ENCODE measurements at regions not wholly inside any gene's neighbourhood (a gene's known extent, or its start where the extent isn't known, plus 50 kb on each side); places are given as distances from the start of the nearest gene placed in this dataset.

DNA sequence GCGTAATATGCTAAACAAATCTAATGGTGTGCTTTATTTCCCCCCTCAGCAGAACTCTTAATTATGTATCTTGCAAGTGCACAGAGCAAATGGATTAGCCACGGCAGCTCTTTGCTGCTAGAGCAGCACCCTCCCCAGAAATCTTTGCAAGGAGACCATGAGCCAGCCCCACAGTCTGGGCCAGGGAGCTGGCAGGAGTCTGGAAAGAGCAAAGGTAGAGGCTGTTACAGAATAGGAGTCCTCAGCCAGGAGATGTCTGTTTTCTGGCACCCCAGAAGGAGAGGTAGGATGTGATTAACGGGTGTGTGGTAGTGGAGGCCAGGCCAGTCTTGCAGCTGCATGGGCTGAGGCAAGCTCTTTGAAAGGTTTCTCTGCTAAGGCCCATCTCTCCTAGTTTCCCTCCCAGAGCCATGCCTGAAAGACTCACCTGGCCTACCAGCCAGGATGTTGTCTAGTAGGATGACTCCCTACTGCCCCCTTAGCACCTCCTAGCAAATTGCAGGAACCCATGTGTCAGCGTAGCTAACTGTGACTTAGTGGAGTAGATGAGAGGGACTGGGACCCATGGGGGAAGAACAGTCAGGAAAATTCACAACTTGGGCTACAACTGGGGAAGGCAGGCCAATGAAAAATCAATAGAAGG is 557.2 kb downstream of the BUD13 start:
- no peak overlapping the region for H3K27ac ChIP-seq
- no peaks in the 10 kb centered on the region for H3K9me3 ChIP-seq
- H3K27me3 ChIP-seq, result no peaks in the 10 kb centered on the region
- TF ChIP-seq, protein P1, sequence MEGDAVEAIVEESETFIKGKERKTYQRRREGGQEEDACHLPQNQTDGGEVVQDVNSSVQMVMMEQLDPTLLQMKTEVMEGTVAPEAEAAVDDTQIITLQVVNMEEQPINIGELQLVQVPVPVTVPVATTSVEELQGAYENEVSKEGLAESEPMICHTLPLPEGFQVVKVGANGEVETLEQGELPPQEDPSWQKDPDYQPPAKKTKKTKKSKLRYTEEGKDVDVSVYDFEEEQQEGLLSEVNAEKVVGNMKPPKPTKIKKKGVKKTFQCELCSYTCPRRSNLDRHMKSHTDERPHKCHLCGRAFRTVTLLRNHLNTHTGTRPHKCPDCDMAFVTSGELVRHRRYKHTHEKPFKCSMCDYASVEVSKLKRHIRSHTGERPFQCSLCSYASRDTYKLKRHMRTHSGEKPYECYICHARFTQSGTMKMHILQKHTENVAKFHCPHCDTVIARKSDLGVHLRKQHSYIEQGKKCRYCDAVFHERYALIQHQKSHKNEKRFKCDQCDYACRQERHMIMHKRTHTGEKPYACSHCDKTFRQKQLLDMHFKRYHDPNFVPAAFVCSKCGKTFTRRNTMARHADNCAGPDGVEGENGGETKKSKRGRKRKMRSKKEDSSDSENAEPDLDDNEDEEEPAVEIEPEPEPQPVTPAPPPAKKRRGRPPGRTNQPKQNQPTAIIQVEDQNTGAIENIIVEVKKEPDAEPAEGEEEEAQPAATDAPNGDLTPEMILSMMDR (IDR thresholded peaks at IDR 0.05), result no peak
- no peak for TF ChIP-seq POLR2A (IDR thresholded peaks at IDR 0.05)
- intact Hi-C loops (cut with DNase I; ENCODE audit: low total_unique reads), result no loop called here
- H3K4me1 ChIP-seq, result no peaks in the 10 kb centered on the region
- no peak overlapping the region for H3K4me3 ChIP-seq
- no peaks in the 10 kb centered on the region for H3K36me3 ChIP-seq (ENCODE audit: low read depth, missing control alignments)
- WGBS, 2 donors, result 90 to 91% methylated on average over 4 of the region's 4 CpGs
- DNase-seq, result no peak

DNA sequence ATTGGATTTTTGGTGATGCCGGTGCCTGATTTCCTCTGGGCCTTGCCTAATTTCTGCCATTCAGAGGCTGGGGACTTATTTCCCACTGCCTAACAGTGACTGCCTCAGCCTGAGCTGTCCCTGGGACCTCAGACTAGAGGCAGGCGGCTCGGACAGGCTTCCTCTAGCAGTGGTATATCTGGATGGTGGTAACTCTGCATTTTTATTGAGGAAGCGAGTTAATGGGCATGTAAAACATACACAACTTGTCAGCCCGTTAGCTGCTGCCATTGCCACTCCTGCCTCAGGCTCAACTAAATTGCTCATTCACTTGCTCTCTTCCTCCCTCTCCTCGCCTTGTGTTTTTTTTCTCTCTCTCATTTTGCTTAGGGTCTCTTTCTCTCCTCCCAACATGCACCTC is 561.6 kb downstream of the BUD13 start:
- intact Hi-C loops (cut with DNase I; ENCODE audit: low total_unique reads), result no loop called here
- 87 to 90% methylated on average over 6 of the region's 6 CpGs for WGBS, 2 donors
- Histone ChIP-seq H3K4me1 (no peaks in the 10 kb centered on the region), H3K4me3 (no peak overlapping the region), H3K27me3 (no peaks in the 10 kb centered on the region), H3K9me3 (no peaks in the 10 kb centered on the region), H3K36me3 (ENCODE audit: low read depth, missing control alignments) (no peaks in the 10 kb centered on the region), H3K27ac (no peak overlapping the region)
- TF ChIP-seq, protein P1 (IDR thresholded peaks at IDR 0.05), result no peak
- TF ChIP-seq POLR2A (IDR thresholded peaks at IDR 0.05), result no peak
- DNase-seq, result no peak

DNA sequence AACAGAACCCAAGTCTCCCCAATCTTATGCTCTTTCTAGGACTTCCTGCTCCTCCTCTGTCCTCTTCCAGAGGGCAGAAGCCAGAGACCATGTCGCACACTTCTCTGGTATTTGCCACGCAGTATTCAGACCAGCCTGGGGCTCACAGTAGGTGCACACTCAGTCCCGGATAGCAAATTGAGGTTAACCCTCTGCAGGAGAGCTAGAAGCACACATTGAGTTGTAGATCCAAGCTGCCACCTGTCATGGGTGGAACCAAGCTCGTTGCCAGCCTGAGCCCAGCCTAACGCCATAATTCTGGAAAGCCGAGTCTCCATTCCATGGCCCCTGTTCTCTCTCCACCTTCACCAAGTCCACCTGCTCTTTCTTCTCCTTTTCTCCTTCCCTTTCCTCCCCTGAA is 562.1 kb downstream of the BUD13 start:
- TF ChIP-seq POLR2A (IDR thresholded peaks at IDR 0.05), result no peak
- TF ChIP-seq, protein P1 (IDR thresholded peaks at IDR 0.05), result no peak
- Histone ChIP-seq H3K27me3 (no peaks in the 10 kb centered on the region), H3K27ac (no peak overlapping the region), H3K4me1 (no peaks in the 10 kb centered on the region), H3K36me3 (ENCODE audit: low read depth, missing control alignments) (no peaks in the 10 kb centered on the region), H3K9me3 (no peaks in the 10 kb centered on the region), H3K4me3 (no peak overlapping the region)
- WGBS, 2 donors, result 87 to 93% methylated on average over 6 of the region's 6 CpGs
- intact Hi-C loops (cut with DNase I; ENCODE audit: low total_unique reads), result no loop called here
- no peak for DNase-seq

DNA sequence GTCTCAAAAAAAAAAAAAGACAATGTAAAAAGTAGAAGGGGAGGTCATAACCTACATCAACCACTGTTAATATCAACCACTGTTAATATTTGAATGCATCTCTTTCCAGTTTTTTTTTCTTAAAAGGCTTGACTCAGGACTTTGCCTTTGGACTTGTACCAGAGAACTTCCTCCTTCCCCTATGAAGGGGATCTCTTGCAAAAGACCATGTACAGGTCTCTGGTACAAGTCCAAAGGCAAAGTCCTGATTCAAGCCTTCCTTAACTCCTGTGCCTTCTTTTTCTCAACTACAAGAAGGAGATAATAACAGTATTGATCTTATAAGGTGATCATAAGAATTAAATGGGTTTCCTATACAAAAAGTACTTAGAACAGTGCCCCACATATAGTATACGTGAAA is 563.5 kb downstream of the BUD13 start:
- H3K27me3 ChIP-seq, result no peaks in the 10 kb centered on the region
- no peaks in the 10 kb centered on the region for H3K36me3 ChIP-seq (ENCODE audit: low read depth, missing control alignments)
- no peak for TF ChIP-seq POLR2A (IDR thresholded peaks at IDR 0.05)
- TF ChIP-seq, protein P1 (IDR thresholded peaks at IDR 0.05), result no peak
- no peaks in the 10 kb centered on the region for H3K4me1 ChIP-seq
- 86 to 90% methylated on average over 1 of the region's 1 CpG for WGBS, 2 donors
- H3K4me3 ChIP-seq, result no peak overlapping the region
- intact Hi-C loops (cut with DNase I; ENCODE audit: low total_unique reads), result no loop called here
- no peak for DNase-seq
- no peak overlapping the region for H3K27ac ChIP-seq
- H3K9me3 ChIP-seq, result no peaks in the 10 kb centered on the region

DNA sequence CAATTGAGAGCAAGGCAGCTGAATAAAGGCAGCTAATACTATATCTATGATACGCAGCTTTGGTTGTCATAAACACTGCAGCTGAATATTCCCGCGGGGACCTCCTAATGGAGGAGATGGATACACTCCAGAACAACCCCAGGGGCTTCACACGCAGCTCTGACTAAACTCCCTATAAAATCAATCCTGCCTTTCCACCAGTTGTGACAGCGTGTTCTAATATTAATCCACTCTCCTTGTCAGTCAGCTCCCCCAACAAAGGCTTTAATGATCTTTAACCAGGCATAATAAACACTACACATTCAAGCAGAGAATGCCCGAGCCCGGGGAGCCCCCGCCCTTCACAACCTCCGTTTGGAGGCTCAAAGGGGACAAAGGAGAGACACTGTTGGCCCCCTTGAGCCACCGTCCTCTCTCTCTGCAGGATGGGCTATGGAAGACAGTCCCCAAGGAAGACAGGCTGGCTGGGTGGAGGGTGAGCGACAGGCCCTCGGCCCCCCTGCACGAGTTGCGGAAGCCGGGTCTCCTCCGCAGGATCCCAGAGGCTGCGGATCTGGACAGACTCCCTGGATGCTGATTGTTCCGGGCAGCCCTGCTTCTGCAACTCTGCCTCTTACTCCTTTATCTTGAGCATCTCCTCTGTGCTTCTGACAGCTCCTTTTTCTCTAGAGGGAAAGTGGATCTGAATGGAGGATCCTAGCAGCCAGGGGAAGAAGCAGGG is 565.2 kb downstream of the BUD13 start:
- intact Hi-C loops (cut with DNase I; ENCODE audit: low total_unique reads), result no loop called here
- H3K27me3 ChIP-seq, result no peaks in the 10 kb centered on the region
- no peaks in the 10 kb centered on the region for H3K36me3 ChIP-seq (ENCODE audit: low read depth, missing control alignments)
- H3K4me1 ChIP-seq, result no peaks in the 10 kb centered on the region
- no peak for TF ChIP-seq POLR2A (IDR thresholded peaks at IDR 0.05)
- TF ChIP-seq, protein P1 (IDR thresholded peaks at IDR 0.05), result no peak
- 45 to 71% methylated on average over 18 of the region's 18 CpGs for WGBS, 2 donors
- no peak for DNase-seq
- H3K27ac ChIP-seq, result no peak overlapping the region
- no peak overlapping the region for H3K4me3 ChIP-seq
- H3K9me3 ChIP-seq, result no peaks in the 10 kb centered on the region
